Activated CD8-positive, alpha-beta T cell treated with anti-CD3 and anti-CD28 coated beads for 36 hours (primary cell): ENCODE measurements at regions not wholly inside any gene's neighbourhood (a gene's known extent, or its start where the extent isn't known, plus 50 kb on each side); places are given as distances from the start of the nearest gene placed in this dataset.

Experiments used
- ATAC-seq: fragments of 200-7000 bp; cut with Tn5 transposase; one replicate; pipeline ENCODE4 v1.10.0; 2021; ENCODE audit warnings: mild to moderate bottlenecking, moderate library complexity
- CTCF ChIA-PET: fragments of 350-600 bp; sonication (Branson Sonifier 250); formaldehyde crosslinking; loops from one replicate; lab custom pipeline; 2021; ENCODE audit warnings: antibody characterized with exemption; lab: Charles Lee
- POLR2A ChIA-PET: fragments of 350-600 bp; sonication (Branson Sonifier 250); formaldehyde crosslinking; loops from one replicate; lab custom pipeline; 2021; ENCODE audit warnings: antibody characterized with exemption; lab: Charles Lee
- DNase-seq: peaks from one replicate; pipeline ENCODE4 v3.0.0-alpha.2; 2020
- H3K27ac Mint-ChIP-seq: one replicate; pipeline ENCODE4 v1.8.0; 2021; ENCODE audit warnings: mild to moderate bottlenecking, mixed read lengths
- H3K27me3 Mint-ChIP-seq: one replicate; pipeline ENCODE4 v1.8.0; 2021; ENCODE audit warnings: mixed read lengths
- H3K36me3 Mint-ChIP-seq: one replicate; pipeline ENCODE4 v1.8.0; 2021; ENCODE audit warnings: low read depth, mixed read lengths
- H3K4me1 Mint-ChIP-seq: one replicate; pipeline ENCODE4 v1.8.0; 2021; ENCODE audit warnings: low read depth, mixed read lengths
- H3K4me3 Mint-ChIP-seq: one replicate; pipeline ENCODE4 v1.8.0; 2021; ENCODE audit warnings: mild to moderate bottlenecking, moderate library complexity, mixed read lengths
- H3K9me3 Mint-ChIP-seq: one replicate; pipeline ENCODE4 v1.8.0; 2021; ENCODE audit warnings: mixed read lengths
- CTCF ChIP-seq: fragments of 200-600 bp; IDR thresholded peaks from one replicate; pipeline ENCODE4 v1.8.0; 2022; ENCODE audit warnings: antibody characterized with exemption, mild to moderate bottlenecking
- intact Hi-C: fragments of 100-400 bp; cut with micrococcal nuclease; formaldehyde crosslinking; loops from one replicate; pipeline ENCODE4 v1.10.0; 2022

DNA sequence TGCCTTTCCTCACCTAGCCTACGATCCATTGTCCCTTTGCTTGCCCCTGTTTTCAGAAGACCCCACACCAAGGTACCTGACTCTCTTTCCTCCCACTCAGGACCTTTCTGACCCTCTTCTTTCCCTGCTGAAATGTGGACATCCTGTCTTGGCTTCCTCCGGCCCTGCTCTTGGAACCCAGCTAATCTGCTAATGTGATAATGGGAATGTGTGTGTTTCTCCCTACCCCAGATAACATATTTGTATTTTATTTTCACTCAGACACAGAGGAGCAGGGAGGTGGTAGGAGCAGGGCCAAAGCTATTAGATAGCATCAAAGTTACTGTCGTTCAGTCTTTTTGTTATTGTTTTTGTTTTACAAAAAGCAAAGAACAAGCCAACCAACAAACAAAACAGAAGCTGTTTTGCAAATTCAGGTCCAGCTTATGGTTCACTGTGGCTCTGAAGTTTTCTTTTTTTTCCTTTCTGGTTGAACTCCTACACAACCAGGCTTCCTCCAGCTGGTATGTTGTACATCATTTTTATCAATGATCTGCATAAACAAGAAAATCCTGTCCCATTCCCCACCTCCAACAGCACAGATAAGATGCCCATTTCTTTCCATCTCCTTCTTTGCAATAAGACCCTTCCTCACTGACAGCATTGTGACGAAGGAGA lies 137.3 kb downstream of the C12orf75 start:
- Mint-ChIP-seq H3K9me3 (no peaks in the 10 kb centered on the region), H3K27me3 (peaks cover 6% of the 10 kb centered on the region), H3K4me3 (no peak overlapping the region), H3K27ac (no peak overlapping the region), H3K4me1 (no peaks in the 10 kb centered on the region), H3K36me3 (no peaks in the 10 kb centered on the region)
- ATAC-seq (no peak), DNase-seq (no peak)
- TF ChIP-seq CTCF, result no peak
- intact Hi-C loops, result no loop called here
- ChIA-PET POLR2A (no interaction called here), CTCF (no interaction called here)

DNA sequence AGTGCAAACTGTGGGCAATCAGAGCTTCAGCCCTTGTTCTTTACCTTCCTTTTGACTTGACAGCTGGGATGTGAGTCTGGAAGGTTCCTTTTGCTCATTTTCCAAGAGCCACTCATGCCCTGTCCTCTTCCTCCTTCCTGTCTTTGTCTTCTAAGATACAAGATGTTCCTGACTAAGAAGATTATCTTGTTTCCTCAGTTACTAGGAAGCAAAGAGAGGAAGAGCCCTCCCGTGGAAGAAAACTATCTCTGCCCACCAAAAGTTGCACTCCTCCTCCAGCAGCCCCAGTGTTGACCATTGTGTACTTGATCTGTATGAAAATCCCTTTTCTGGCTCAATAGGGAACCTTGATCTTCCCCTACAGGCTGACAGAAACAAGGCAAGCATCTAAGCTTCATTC lies 138.0 kb downstream of the C12orf75 start:
- no peak for DNase-seq
- no peak for ATAC-seq
- Mint-ChIP-seq H3K4me3 (no peak overlapping the region), H3K4me1 (no peaks in the 10 kb centered on the region), H3K9me3 (no peaks in the 10 kb centered on the region), H3K27me3 (peaks cover 9% of the 10 kb centered on the region), H3K36me3 (no peaks in the 10 kb centered on the region), H3K27ac (no peak overlapping the region)
- CTCF ChIA-PET, result no interaction called here
- POLR2A ChIA-PET, result no interaction called here
- no peak for TF ChIP-seq CTCF
- intact Hi-C loops, result no loop called here

- intact Hi-C loops, result no loop called here
- no peaks in the 10 kb centered on the region for H3K4me1 Mint-ChIP-seq
- H3K27me3 Mint-ChIP-seq, result peaks cover 12% of the 10 kb centered on the region
- H3K9me3 Mint-ChIP-seq, result no peaks in the 10 kb centered on the region
- no peak for TF ChIP-seq CTCF
- CTCF ChIA-PET, result no interaction called here
- H3K4me3 Mint-ChIP-seq, result no peak overlapping the region
- H3K27ac Mint-ChIP-seq, result no peak overlapping the region
- H3K36me3 Mint-ChIP-seq, result no peaks in the 10 kb centered on the region
- no peak for DNase-seq
- ATAC-seq, result no peak
- POLR2A ChIA-PET, result no interaction called here
These were observed 138.7 kb downstream of the C12orf75 start for GRCh38 chr12:105469211-105469610.

GRCh38 chr12:105469701-105470100 lies 139.2 kb downstream of the C12orf75 start:
- no peak for DNase-seq
- Mint-ChIP-seq H3K36me3 (no peaks in the 10 kb centered on the region), H3K27ac (no peak overlapping the region), H3K4me3 (no peak overlapping the region), H3K4me1 (no peaks in the 10 kb centered on the region), H3K9me3 (no peaks in the 10 kb centered on the region), H3K27me3 (peaks cover 14% of the 10 kb centered on the region)
- POLR2A ChIA-PET, result no interaction called here
- no peak for TF ChIP-seq CTCF
- intact Hi-C loops, result no loop called here
- CTCF ChIA-PET, result no interaction called here
- no peak for ATAC-seq

- DNase-seq (no peak), ATAC-seq (no peak)
- no peak overlapping the region for H3K4me3 Mint-ChIP-seq
- ChIA-PET CTCF (no interaction called here), POLR2A (no interaction called here)
- no peak overlapping the region for H3K27ac Mint-ChIP-seq
- H3K36me3 Mint-ChIP-seq, result no peaks in the 10 kb centered on the region
- no peaks in the 10 kb centered on the region for H3K9me3 Mint-ChIP-seq
- TF ChIP-seq CTCF, result no peak
- peaks cover 14% of the 10 kb centered on the region for H3K27me3 Mint-ChIP-seq
- intact Hi-C loops, result no loop called here
- no peaks in the 10 kb centered on the region for H3K4me1 Mint-ChIP-seq
These were observed 139.6 kb downstream of the C12orf75 start for GRCh38 chr12:105470102-105470501.
